ENCODE measurements at regions not wholly inside any gene's neighbourhood (a gene's known extent, or its start where the extent isn't known, plus 50 kb on each side); places are given as distances from the start of the nearest gene placed in this dataset.

GRCh38 chr5:169369130-169369529, 68.2 kb upstream of the SLIT3 start:
- Histone ChIP-seq H3K36me3 (no peaks in the 10 kb centered on the region), H3K9me3 (peaks cover 0 to 7% (median 3%) of the 10 kb centered on the region in 4 donors), H3K27me3 (no peaks in the 10 kb centered on the region), H3K27ac (no peak overlapping the region), H3K4me1 (no peaks in the 10 kb centered on the region), H3K4me3 (no peak overlapping the region)
- no peak for DNase-seq
- intact Hi-C loops (cut with DNase I; ENCODE audit: low total_unique reads), result no loop called here
- TF ChIP-seq POLR2AphosphoS5 (IDR thresholded peaks at IDR 0.05) (no peak), POLR2A (IDR thresholded peaks at IDR 0.05) (no peak), CTCF (IDR thresholded peaks at IDR 0.05) (no peak), EP300 (IDR thresholded peaks at IDR 0.05) (no peak)
- 73 to 83% (median 79%) methylated on average over 3 of the region's 3 CpGs for WGBS, 5 donors

GRCh38 chr5:169367861-169368260, 66.9 kb upstream of the SLIT3 start:
- Histone ChIP-seq H3K4me3 (no peak overlapping the region), H3K4me1 (no peaks in the 10 kb centered on the region), H3K36me3 (no peaks in the 10 kb centered on the region), H3K27ac (no peak overlapping the region), H3K27me3 (no peaks in the 10 kb centered on the region), H3K9me3 (peaks cover 0 to 7% (median 3%) of the 10 kb centered on the region in 4 donors)
- WGBS, 5 donors, result 79 to 91% (median 83%) methylated on average over 2 of the region's 2 CpGs
- no peak for DNase-seq
- intact Hi-C loops (cut with DNase I; ENCODE audit: low total_unique reads), result no loop called here
- TF ChIP-seq CTCF (IDR thresholded peaks at IDR 0.05) (no peak), POLR2AphosphoS5 (IDR thresholded peaks at IDR 0.05) (no peak), EP300 (IDR thresholded peaks at IDR 0.05) (no peak), POLR2A (IDR thresholded peaks at IDR 0.05) (no peak)

- H3K4me3 ChIP-seq, result no peak overlapping the region
- 72 to 88% (median 79%) methylated on average over 1 of the region's 1 CpG for WGBS, 5 donors
- TF ChIP-seq POLR2A (IDR thresholded peaks at IDR 0.05), result no peak
- no peak for TF ChIP-seq POLR2AphosphoS5 (IDR thresholded peaks at IDR 0.05)
- TF ChIP-seq EP300 (IDR thresholded peaks at IDR 0.05), result no peak
- TF ChIP-seq CTCF (IDR thresholded peaks at IDR 0.05), result no peak
- no peak overlapping the region for H3K27ac ChIP-seq
- H3K27me3 ChIP-seq, result peaks cover 0 to 3% (median 0%) of the 10 kb centered on the region in 3 donors
- H3K9me3 ChIP-seq, result no peaks in the 10 kb centered on the region
- no peaks in the 10 kb centered on the region for H3K4me1 ChIP-seq
- H3K36me3 ChIP-seq, result no peaks in the 10 kb centered on the region
- intact Hi-C loops (cut with DNase I; ENCODE audit: low total_unique reads), result no loop called here
- no peak for DNase-seq
Observed at GRCh38 chr5:169357291-169357690, 56.4 kb upstream of the SLIT3 start.

- H3K4me1 ChIP-seq, result no peaks in the 10 kb centered on the region
- no peaks in the 10 kb centered on the region for H3K9me3 ChIP-seq
- H3K4me3 ChIP-seq, result no peak overlapping the region
- H3K36me3 ChIP-seq, result no peaks in the 10 kb centered on the region
- peaks cover 0 to 3% (median 0%) of the 10 kb centered on the region in 3 donors for H3K27me3 ChIP-seq
- TF ChIP-seq EP300 (IDR thresholded peaks at IDR 0.05), result no peak
- TF ChIP-seq POLR2AphosphoS5 (IDR thresholded peaks at IDR 0.05), result no peak
- TF ChIP-seq POLR2A (IDR thresholded peaks at IDR 0.05), result no peak
- TF ChIP-seq CTCF (IDR thresholded peaks at IDR 0.05), result no peak
- no peak overlapping the region for H3K27ac ChIP-seq
- intact Hi-C loops (cut with DNase I; ENCODE audit: low total_unique reads), result no loop called here
- no peak for DNase-seq
Observed at GRCh38 chr5:169356811-169357210, 55.9 kb upstream of the SLIT3 start.

All from stomach (tissue), 8 donors.